Activated CD8-positive, alpha-beta T cell treated with anti-CD3 and anti-CD28 coated beads, Interleukin-2, amount 10 ng/mL, durations not matched to agents 7 days and 5 days (primary cell): ENCODE measurements at regions not wholly inside any gene's neighbourhood (a gene's known extent, or its start where the extent isn't known, plus 50 kb on each side); places are given as distances from the start of the nearest gene placed in this dataset.

ENCODE experiments used
- ATAC-seq: fragments of 150-1000 bp; cut with Tn5 transposase; one replicate; pipeline ENCODE4 v1.10.0; 2021; ENCODE audit warnings: moderate library complexity
- CTCF ChIA-PET: fragments of 350-600 bp; sonication (Branson Sonifier 250); formaldehyde crosslinking; loops from one replicate; lab custom pipeline; 2021; ENCODE audit warnings: antibody characterized with exemption; lab: Charles Lee
- POLR2A ChIA-PET: fragments of 350-600 bp; sonication (Branson Sonifier 250); formaldehyde crosslinking; loops from one replicate; lab custom pipeline; 2021; ENCODE audit warnings: antibody characterized with exemption; lab: Charles Lee
- DNase-seq: peaks from one replicate; pipeline ENCODE4 v3.0.0-alpha.2; 2020
- H3K27ac Mint-ChIP-seq: one replicate; pipeline ENCODE4 v1.8.0; 2021; ENCODE audit warnings: mild to moderate bottlenecking, mixed read lengths
- H3K27me3 Mint-ChIP-seq: one replicate; pipeline ENCODE4 v1.8.0; 2021; ENCODE audit warnings: low read depth, mixed read lengths
- H3K36me3 Mint-ChIP-seq: one replicate; pipeline ENCODE4 v1.8.0; 2021; ENCODE audit warnings: low read depth, mixed read lengths
- H3K4me1 Mint-ChIP-seq: one replicate; pipeline ENCODE4 v1.8.0; 2021; ENCODE audit warnings: low read depth, mixed read lengths
- H3K4me3 Mint-ChIP-seq: one replicate; pipeline ENCODE4 v1.8.0; 2021; ENCODE audit warnings: mild to moderate bottlenecking, mixed read lengths
- H3K9me3 Mint-ChIP-seq: one replicate; pipeline ENCODE4 v1.8.0; 2022; ENCODE audit warnings: mixed read lengths; ENCODE audit not compliant: insufficient read depth

- POLR2A ChIA-PET: no interaction called here
- ATAC-seq: no peak
Observed at GRCh38 chr5:10858307-10858706, 97.3 kb upstream of the DAP start.

GRCh38 chr5:10857338-10857733 is 96.3 kb upstream of the DAP start:
- POLR2A ChIA-PET: no interaction called here
- H3K27ac Mint-ChIP-seq: no peak overlapping the region
- peaks cover 8% of the 10 kb centered on the region for H3K27me3 Mint-ChIP-seq
- CTCF ChIA-PET: interaction anchor here (0.9 kb wide), 1 partner anchor 9 kb away, joined by 3 read pairs; no protein-coding TSS in a partner anchor
- no peaks in the 10 kb centered on the region for H3K4me1 Mint-ChIP-seq
- H3K36me3 Mint-ChIP-seq: no peaks in the 10 kb centered on the region
- no peaks in the 10 kb centered on the region for H3K9me3 Mint-ChIP-seq
- ATAC-seq (no peak), DNase-seq (no peak)
- H3K4me3 Mint-ChIP-seq: no peak overlapping the region

More at GRCh38 chr5:10858307-10858706, 97.3 kb upstream of the DAP start:
- Mint-ChIP-seq H3K9me3 (no peaks in the 10 kb centered on the region), H3K27me3 (peaks cover 8% of the 10 kb centered on the region), H3K27ac (no peak overlapping the region), H3K36me3 (no peaks in the 10 kb centered on the region), H3K4me1 (no peaks in the 10 kb centered on the region), H3K4me3 (no peak overlapping the region)
- CTCF ChIA-PET: no interaction called here
- DNase-seq: no peak

- ATAC-seq (no peak), DNase-seq (peak; percentile 33)
- no peak overlapping the region for H3K27ac Mint-ChIP-seq
- H3K27me3 Mint-ChIP-seq: peaks cover 8% of the 10 kb centered on the region
- CTCF ChIA-PET: interaction anchor here (0.9 kb wide), 1 partner anchor 10 kb away, joined by 3 read pairs; no protein-coding TSS in a partner anchor
- no peaks in the 10 kb centered on the region for H3K9me3 Mint-ChIP-seq
- POLR2A ChIA-PET: no interaction called here
- no peaks in the 10 kb centered on the region for H3K36me3 Mint-ChIP-seq
- H3K4me1 Mint-ChIP-seq: no peaks in the 10 kb centered on the region
- H3K4me3 Mint-ChIP-seq: no peak overlapping the region
Observed at GRCh38 chr5:10856683-10857337, 95.8 kb upstream of the DAP start.

GRCh38 chr5:10856071-10856470 is 95.0 kb upstream of the DAP start:
- POLR2A ChIA-PET: no interaction called here
- Mint-ChIP-seq H3K4me1 (no peaks in the 10 kb centered on the region), H3K9me3 (no peaks in the 10 kb centered on the region), H3K27ac (no peak overlapping the region), H3K27me3 (peaks cover 8% of the 10 kb centered on the region), H3K36me3 (no peaks in the 10 kb centered on the region), H3K4me3 (no peak overlapping the region)
- ATAC-seq (no peak), DNase-seq (no peak)
- CTCF ChIA-PET: interaction anchor here (1.1 kb wide), 1 partner anchor 9 kb away, joined by 3 read pairs; no protein-coding TSS in a partner anchor

GRCh38 chr5:10854506-10855277 is 93.7 kb upstream of the DAP start:
- ChIA-PET POLR2A (no interaction called here), CTCF (interaction anchor here (0.9 to 1.1 kb wide), 2 partner anchors 8 to 10 kb away, joined by 3 read pairs; no protein-coding TSS in a partner anchor)
- H3K4me3 Mint-ChIP-seq: no peak overlapping the region
- H3K9me3 Mint-ChIP-seq: no peaks in the 10 kb centered on the region
- peaks cover 8% of the 10 kb centered on the region for H3K27me3 Mint-ChIP-seq
- no peak overlapping the region for H3K27ac Mint-ChIP-seq
- ATAC-seq (no peak), DNase-seq (no peak)
- no peaks in the 10 kb centered on the region for H3K4me1 Mint-ChIP-seq
- no peaks in the 10 kb centered on the region for H3K36me3 Mint-ChIP-seq

GRCh38 chr5:10853154-10853553 is 92.1 kb upstream of the DAP start:
- H3K9me3 Mint-ChIP-seq: no peaks in the 10 kb centered on the region
- H3K36me3 Mint-ChIP-seq: no peaks in the 10 kb centered on the region
- DNase-seq: no peak
- no peak overlapping the region for H3K4me3 Mint-ChIP-seq
- no peak overlapping the region for H3K27ac Mint-ChIP-seq
- ChIA-PET CTCF (interaction anchor here (0.6 to 1.3 kb wide), 2 partner anchors 8 to 11 kb away, joined by 3 to 4 read pairs; no protein-coding TSS in a partner anchor), POLR2A (no interaction called here)
- no peak for ATAC-seq
- H3K27me3 Mint-ChIP-seq: peaks cover 8% of the 10 kb centered on the region
- H3K4me1 Mint-ChIP-seq: no peaks in the 10 kb centered on the region

- POLR2A ChIA-PET: no interaction called here
- no peak for ATAC-seq
- Mint-ChIP-seq H3K4me1 (no peaks in the 10 kb centered on the region), H3K27ac (no peak overlapping the region), H3K27me3 (peaks cover 7% of the 10 kb centered on the region), H3K4me3 (no peak overlapping the region), H3K9me3 (no peaks in the 10 kb centered on the region), H3K36me3 (no peaks in the 10 kb centered on the region)
- no peak for DNase-seq
- CTCF ChIA-PET: no interaction called here
Observed at GRCh38 chr5:10849278-10849677, 88.2 kb upstream of the DAP start.

GRCh38 chr5:10844016-10844415 is 83.0 kb upstream of the DAP start:
- Mint-ChIP-seq H3K9me3 (no peaks in the 10 kb centered on the region), H3K36me3 (no peaks in the 10 kb centered on the region), H3K27ac (no peak overlapping the region), H3K4me3 (no peak overlapping the region), H3K27me3 (peaks cover 15% of the 10 kb centered on the region), H3K4me1 (no peaks in the 10 kb centered on the region)
- POLR2A ChIA-PET: no interaction called here
- no peak for ATAC-seq
- CTCF ChIA-PET: no interaction called here
- DNase-seq: no peak

- Mint-ChIP-seq H3K36me3 (no peaks in the 10 kb centered on the region), H3K9me3 (no peaks in the 10 kb centered on the region), H3K27me3 (peaks cover 15% of the 10 kb centered on the region), H3K4me3 (no peak overlapping the region), H3K4me1 (no peaks in the 10 kb centered on the region), H3K27ac (no peak overlapping the region)
- POLR2A ChIA-PET: no interaction called here
- CTCF ChIA-PET: no interaction called here
- ATAC-seq: no peak
- no peak for DNase-seq
Observed at GRCh38 chr5:10842823-10843222, 81.8 kb upstream of the DAP start.

- POLR2A ChIA-PET: no interaction called here
- CTCF ChIA-PET: no interaction called here
- Mint-ChIP-seq H3K4me1 (no peaks in the 10 kb centered on the region), H3K36me3 (no peaks in the 10 kb centered on the region), H3K4me3 (no peak overlapping the region), H3K27ac (no peak overlapping the region), H3K27me3 (peaks cover 13% of the 10 kb centered on the region), H3K9me3 (no peaks in the 10 kb centered on the region)
- DNase-seq (no peak), ATAC-seq (no peak)
Observed at GRCh38 chr5:10839916-10840599, 79.0 kb upstream of the DAP start.

GRCh38 chr5:10839118-10839517 is 78.1 kb upstream of the DAP start:
- DNase-seq: no peak
- Mint-ChIP-seq H3K27ac (no peak overlapping the region), H3K9me3 (no peaks in the 10 kb centered on the region), H3K36me3 (no peaks in the 10 kb centered on the region), H3K27me3 (peaks cover 8% of the 10 kb centered on the region), H3K4me3 (no peak overlapping the region), H3K4me1 (no peaks in the 10 kb centered on the region)
- POLR2A ChIA-PET: no interaction called here
- ATAC-seq: no peak
- CTCF ChIA-PET: no interaction called here

- ChIA-PET CTCF (no interaction called here), POLR2A (no interaction called here)
- DNase-seq (no peak), ATAC-seq (no peak)
- H3K27ac Mint-ChIP-seq: no peak overlapping the region
- H3K27me3 Mint-ChIP-seq: peaks cover 5% of the 10 kb centered on the region
- H3K4me1 Mint-ChIP-seq: no peaks in the 10 kb centered on the region
- no peaks in the 10 kb centered on the region for H3K36me3 Mint-ChIP-seq
- H3K9me3 Mint-ChIP-seq: no peaks in the 10 kb centered on the region
- no peak overlapping the region for H3K4me3 Mint-ChIP-seq
Observed at GRCh38 chr5:10838038-10838437, 77.0 kb upstream of the DAP start.
